ENCODE measurements at regions not wholly inside any gene's neighbourhood (a gene's known extent, or its start where the extent isn't known, plus 50 kb on each side); places are given as distances from the start of the nearest gene placed in this dataset.

- H3K27ac ChIP-seq (ENCODE audit: insufficient read length, low read depth, low read length), result no peak overlapping the region
- H3K9me3 Mint-ChIP-seq, result no peaks in the 10 kb centered on the region
- no peaks in the 10 kb centered on the region for H3K9me3 ChIP-seq (ENCODE audit: control insufficient read depth, low read depth, low read length)
- H3K4me3 Mint-ChIP-seq, result no peak overlapping the region
- WGBS (ENCODE audit: extremely low coverage, insufficient read length, low lambda C conversion rate), result no CpG with 5 or more reads among the region's 9 CpGs
- H3K4me2 ChIP-seq (ENCODE audit: insufficient read depth, insufficient read length, low read length), result no peak overlapping the region
- no peak overlapping the region for H3K23ac ChIP-seq (ENCODE audit: insufficient read length, low read depth, low read length)
- no peak overlapping the region for H2AK5ac ChIP-seq (ENCODE audit: insufficient read length, low read length)
- H3K79me1 ChIP-seq (ENCODE audit: insufficient read depth, low read depth, low read length, poor library complexity, severe bottlenecking), result no peaks in the 10 kb centered on the region
- H3K4ac ChIP-seq (ENCODE audit: low read depth, low read length), result no peak overlapping the region
- H3K18ac ChIP-seq (ENCODE audit: insufficient read length, low read depth, low read length), result no peak overlapping the region
- H2AFZ ChIP-seq (ENCODE audit: low read length), result no peak overlapping the region
- no peaks in the 10 kb centered on the region for H3K4me1 ChIP-seq (ENCODE audit: insufficient read depth, low read length)
- no peak for DNase-seq
- H3K14ac ChIP-seq (ENCODE audit: insufficient read depth, low read length), result no peak overlapping the region
- H3T11ph ChIP-seq (ENCODE audit: low read length), result no peak overlapping the region
- no peak overlapping the region for H3K56ac ChIP-seq (ENCODE audit: insufficient read length, low read depth, low read length)
- H3K36me3 Mint-ChIP-seq (ENCODE audit: insufficient read depth in 1 of 3, low read depth in 3 of 3), result no peaks in the 10 kb centered on the region
- H3K27me3 Mint-ChIP-seq (ENCODE audit: low read depth), result no peaks in the 10 kb centered on the region
- H4K5ac ChIP-seq (ENCODE audit: insufficient read length, low read depth, low read length), result no peak overlapping the region
- H2BK12ac ChIP-seq (ENCODE audit: insufficient read length, low read depth, low read length), result no peak overlapping the region
- no peak overlapping the region for H3K9ac ChIP-seq (ENCODE audit: extremely low read depth, insufficient read length, low read length)
- H3K23me2 ChIP-seq (ENCODE audit: insufficient read length, low read depth, low read length, poor library complexity, severe bottlenecking), result no peaks in the 10 kb centered on the region
- no peak overlapping the region for H3K27ac Mint-ChIP-seq
- no peak overlapping the region for H2BK120ac ChIP-seq (ENCODE audit: low read depth, low read length, poor library complexity, severe bottlenecking)
- H4K20me1 ChIP-seq (ENCODE audit: control insufficient read depth, insufficient read depth, insufficient read length), result no peaks in the 10 kb centered on the region
- H4K91ac ChIP-seq (ENCODE audit: insufficient read length, low read depth, low read length), result no peak overlapping the region
- no peaks in the 10 kb centered on the region for H3K79me2 ChIP-seq (ENCODE audit: insufficient read depth, low read length)
- H3K4me1 Mint-ChIP-seq, result no peaks in the 10 kb centered on the region; a peak in 2 of 4 replicates
- no peaks in the 10 kb centered on the region for H3K27me3 ChIP-seq (ENCODE audit: insufficient read depth, low read length)
- H4K8ac ChIP-seq (replicated peaks; ENCODE audit: insufficient read length, low read depth, low read length), result no peak overlapping the region
- H2BK15ac ChIP-seq (ENCODE audit: low read depth, low read length), result no peak overlapping the region
- TF ChIP-seq CTCF (conservative IDR thresholded peaks at IDR 0.05), result no peak
- H2BK20ac ChIP-seq (ENCODE audit: low read depth, low read length, poor library complexity, severe bottlenecking), result no peak overlapping the region
- H2BK5ac ChIP-seq (ENCODE audit: insufficient read length, low read length), result no peak overlapping the region
Observed at GRCh38 chr17:13374203-13375143, 227.3 kb downstream of the HS3ST3A1 start.

Data from H9 (cell line).